ENCODE measurements at regions not wholly inside any gene's neighbourhood (a gene's known extent, or its start where the extent isn't known, plus 50 kb on each side); places are given as distances from the start of the nearest gene placed in this dataset.

GRCh38 chr5:3201121-3201520, 394.5 kb upstream of the IRX1 start:
- DNase-seq (ENCODE audit: low read depth in 1 of 2, low spot score in 1 of 2) = no peak
- no peak for TF ChIP-seq JUND (IDR thresholded peaks at IDR 0.05; ENCODE audit: low read depth)
- in situ Hi-C loops (cut with HindIII; ENCODE audit: low pct_unique_long_range_greater_than_20kb, low sequenced_read_pairs) = no loop called here

GRCh38 chr5:3199962-3200755, 395.5 kb upstream of the IRX1 start:
- in situ Hi-C loops (cut with HindIII; ENCODE audit: low pct_unique_long_range_greater_than_20kb, low sequenced_read_pairs) = no loop called here
- no peak for TF ChIP-seq JUND (IDR thresholded peaks at IDR 0.05; ENCODE audit: low read depth)
- no peak for DNase-seq (ENCODE audit: low read depth in 1 of 2, low spot score in 1 of 2)

GRCh38 chr5:3198074-3198449, 397.6 kb upstream of the IRX1 start:
- no peak for TF ChIP-seq JUND (IDR thresholded peaks at IDR 0.05; ENCODE audit: low read depth)
- no peak for DNase-seq (ENCODE audit: low read depth in 1 of 2, low spot score in 1 of 2)
- in situ Hi-C loops (cut with HindIII; ENCODE audit: low pct_unique_long_range_greater_than_20kb, low sequenced_read_pairs) = no loop called here

GRCh38 chr5:3197304-3198073, 398.1 kb upstream of the IRX1 start:
- no peak for DNase-seq (ENCODE audit: low read depth in 1 of 2, low spot score in 1 of 2)
- no peak for TF ChIP-seq JUND (IDR thresholded peaks at IDR 0.05; ENCODE audit: low read depth)
- in situ Hi-C loops (cut with HindIII; ENCODE audit: low pct_unique_long_range_greater_than_20kb, low sequenced_read_pairs) = no loop called here

- no peak for DNase-seq (ENCODE audit: low read depth in 1 of 2, low spot score in 1 of 2)
- no peak for TF ChIP-seq JUND (IDR thresholded peaks at IDR 0.05; ENCODE audit: low read depth)
- in situ Hi-C loops (cut with HindIII; ENCODE audit: low pct_unique_long_range_greater_than_20kb, low sequenced_read_pairs) = no loop called here
Measured at GRCh38 chr5:3195994-3196393, 399.6 kb upstream of the IRX1 start.

GRCh38 chr5:3194684-3195083, 400.9 kb upstream of the IRX1 start:
- in situ Hi-C loops (cut with HindIII; ENCODE audit: low pct_unique_long_range_greater_than_20kb, low sequenced_read_pairs) = no loop called here
- no peak for TF ChIP-seq JUND (IDR thresholded peaks at IDR 0.05; ENCODE audit: low read depth)
- DNase-seq (ENCODE audit: low read depth in 1 of 2, low spot score in 1 of 2) = no peak

- in situ Hi-C loops (cut with HindIII; ENCODE audit: low pct_unique_long_range_greater_than_20kb, low sequenced_read_pairs) = no loop called here
- no peak for DNase-seq (ENCODE audit: low read depth in 1 of 2, low spot score in 1 of 2)
- no peak for TF ChIP-seq JUND (IDR thresholded peaks at IDR 0.05; ENCODE audit: low read depth)
Measured at GRCh38 chr5:3194271-3194670, 401.4 kb upstream of the IRX1 start.

GRCh38 chr5:3191585-3191984, 404.0 kb upstream of the IRX1 start:
- in situ Hi-C loops (cut with HindIII; ENCODE audit: low pct_unique_long_range_greater_than_20kb, low sequenced_read_pairs) = no loop called here
- no peak for TF ChIP-seq JUND (IDR thresholded peaks at IDR 0.05; ENCODE audit: low read depth)
- no peak for DNase-seq (ENCODE audit: low read depth in 1 of 2, low spot score in 1 of 2)

GRCh38 chr5:3190930-3191329, 404.7 kb upstream of the IRX1 start:
- in situ Hi-C loops (cut with HindIII; ENCODE audit: low pct_unique_long_range_greater_than_20kb, low sequenced_read_pairs) = no loop called here
- no peak for DNase-seq (ENCODE audit: low read depth in 1 of 2, low spot score in 1 of 2)
- no peak for TF ChIP-seq JUND (IDR thresholded peaks at IDR 0.05; ENCODE audit: low read depth)

- TF ChIP-seq JUND (IDR thresholded peaks at IDR 0.05; ENCODE audit: low read depth) = no peak
- DNase-seq (ENCODE audit: low read depth in 1 of 2, low spot score in 1 of 2) = no peak
- in situ Hi-C loops (cut with HindIII; ENCODE audit: low pct_unique_long_range_greater_than_20kb, low sequenced_read_pairs) = no loop called here
Measured at GRCh38 chr5:3190433-3190832, 405.2 kb upstream of the IRX1 start.

- in situ Hi-C loops (cut with HindIII; ENCODE audit: low pct_unique_long_range_greater_than_20kb, low sequenced_read_pairs) = no loop called here
- no peak for DNase-seq (ENCODE audit: low read depth in 1 of 2, low spot score in 1 of 2)
- no peak for TF ChIP-seq JUND (IDR thresholded peaks at IDR 0.05; ENCODE audit: low read depth)
Measured at GRCh38 chr5:3187771-3188425, 407.7 kb upstream of the IRX1 start.

GRCh38 chr5:3186736-3187405, 408.8 kb upstream of the IRX1 start:
- in situ Hi-C loops (cut with HindIII; ENCODE audit: low pct_unique_long_range_greater_than_20kb, low sequenced_read_pairs) = no loop called here
- no peak for TF ChIP-seq JUND (IDR thresholded peaks at IDR 0.05; ENCODE audit: low read depth)
- no peak for DNase-seq (ENCODE audit: low read depth in 1 of 2, low spot score in 1 of 2)

Data from T47D (cell line).